ENCODE measurements at regions not wholly inside any gene's neighbourhood (a gene's known extent, or its start where the extent isn't known, plus 50 kb on each side); places are given as distances from the start of the nearest gene placed in this dataset.

DNA sequence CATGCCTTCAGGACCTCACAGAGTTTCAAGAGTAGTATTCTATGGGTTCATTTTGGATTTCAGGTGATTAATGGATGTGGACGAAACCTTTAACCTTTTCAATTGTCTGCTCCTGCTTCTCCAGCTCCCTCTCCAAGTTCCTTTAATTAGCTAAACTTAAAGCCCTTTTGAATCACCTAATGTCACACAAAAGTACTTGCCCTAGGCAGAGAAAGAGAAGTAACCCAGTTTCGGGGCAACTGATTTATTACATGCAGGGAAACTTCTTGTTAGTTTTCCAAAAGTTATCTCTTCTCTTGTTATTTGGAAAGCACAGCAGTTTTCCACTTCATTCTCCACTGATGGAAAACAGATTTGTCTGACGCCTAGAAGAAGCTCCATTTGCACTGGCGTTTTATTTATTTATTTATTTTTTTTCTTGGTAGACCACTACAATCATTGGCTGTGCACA is 407.7 kb upstream of the JARID2 start:
- Histone ChIP-seq H3K4me3 (ENCODE audit: low read depth, low read length) (no peak overlapping the region), H3K9me3 (ENCODE audit: control insufficient read depth, insufficient read depth, low read depth, low read length) (no peaks in the 10 kb centered on the region), H3K4me1 (ENCODE audit: control insufficient read depth, insufficient read depth, low read length) (no peaks in the 10 kb centered on the region), H3K36me3 (ENCODE audit: control insufficient read depth in 2 of 2, insufficient read depth in 1 of 2, low read length in 2 of 2) (no peaks in the 10 kb centered on the region), H3K27ac (ENCODE audit: extremely low read depth, low read depth, low read length) (no peak overlapping the region)
- POLR2A ChIA-PET, result no interaction called here
- CTCF ChIA-PET, result interaction anchor here (0.5 to 0.6 kb wide), 2 partner anchors 13 to 303 kb away, joined by 3 to 7 read pairs; no protein-coding TSS in a partner anchor
- TF ChIP-seq, protein P1, sequence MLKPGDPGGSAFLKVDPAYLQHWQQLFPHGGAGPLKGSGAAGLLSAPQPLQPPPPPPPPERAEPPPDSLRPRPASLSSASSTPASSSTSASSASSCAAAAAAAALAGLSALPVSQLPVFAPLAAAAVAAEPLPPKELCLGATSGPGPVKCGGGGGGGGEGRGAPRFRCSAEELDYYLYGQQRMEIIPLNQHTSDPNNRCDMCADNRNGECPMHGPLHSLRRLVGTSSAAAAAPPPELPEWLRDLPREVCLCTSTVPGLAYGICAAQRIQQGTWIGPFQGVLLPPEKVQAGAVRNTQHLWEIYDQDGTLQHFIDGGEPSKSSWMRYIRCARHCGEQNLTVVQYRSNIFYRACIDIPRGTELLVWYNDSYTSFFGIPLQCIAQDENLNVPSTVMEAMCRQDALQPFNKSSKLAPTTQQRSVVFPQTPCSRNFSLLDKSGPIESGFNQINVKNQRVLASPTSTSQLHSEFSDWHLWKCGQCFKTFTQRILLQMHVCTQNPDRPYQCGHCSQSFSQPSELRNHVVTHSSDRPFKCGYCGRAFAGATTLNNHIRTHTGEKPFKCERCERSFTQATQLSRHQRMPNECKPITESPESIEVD (tag by site-specific recombination; IDR thresholded peaks at IDR 0.05), result 0 out of 2 replicates have a peak, but pooled peaks have one; percentile 11
- TF ChIP-seq GLI4 (tag by site-specific recombination; IDR thresholded peaks at IDR 0.05), result no peak

DNA sequence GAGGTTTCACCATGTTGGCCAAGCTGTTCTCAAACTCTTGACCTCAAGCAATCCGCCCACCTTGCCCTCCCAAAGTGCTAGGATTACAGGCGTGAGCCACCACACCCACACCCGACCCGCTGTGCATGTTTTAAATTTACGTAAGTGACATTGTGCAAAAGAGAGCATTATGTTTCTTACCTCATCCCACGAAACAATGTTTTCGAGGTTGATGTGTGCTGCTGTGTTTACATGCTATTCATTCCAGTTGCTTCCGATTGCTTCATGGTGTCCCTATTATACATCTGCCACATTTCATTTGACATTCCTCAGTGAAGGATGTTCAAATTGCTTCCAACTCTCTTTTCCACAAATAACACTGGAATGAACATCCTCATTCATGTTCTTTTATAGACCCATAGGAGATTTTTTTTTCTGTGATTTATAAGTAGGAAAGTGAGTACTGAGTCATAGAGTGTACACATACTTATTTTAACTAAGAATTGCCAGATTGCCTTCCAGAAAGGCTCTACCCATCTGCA is 403.9 kb upstream of the JARID2 start:
- TF ChIP-seq, protein P2, sequence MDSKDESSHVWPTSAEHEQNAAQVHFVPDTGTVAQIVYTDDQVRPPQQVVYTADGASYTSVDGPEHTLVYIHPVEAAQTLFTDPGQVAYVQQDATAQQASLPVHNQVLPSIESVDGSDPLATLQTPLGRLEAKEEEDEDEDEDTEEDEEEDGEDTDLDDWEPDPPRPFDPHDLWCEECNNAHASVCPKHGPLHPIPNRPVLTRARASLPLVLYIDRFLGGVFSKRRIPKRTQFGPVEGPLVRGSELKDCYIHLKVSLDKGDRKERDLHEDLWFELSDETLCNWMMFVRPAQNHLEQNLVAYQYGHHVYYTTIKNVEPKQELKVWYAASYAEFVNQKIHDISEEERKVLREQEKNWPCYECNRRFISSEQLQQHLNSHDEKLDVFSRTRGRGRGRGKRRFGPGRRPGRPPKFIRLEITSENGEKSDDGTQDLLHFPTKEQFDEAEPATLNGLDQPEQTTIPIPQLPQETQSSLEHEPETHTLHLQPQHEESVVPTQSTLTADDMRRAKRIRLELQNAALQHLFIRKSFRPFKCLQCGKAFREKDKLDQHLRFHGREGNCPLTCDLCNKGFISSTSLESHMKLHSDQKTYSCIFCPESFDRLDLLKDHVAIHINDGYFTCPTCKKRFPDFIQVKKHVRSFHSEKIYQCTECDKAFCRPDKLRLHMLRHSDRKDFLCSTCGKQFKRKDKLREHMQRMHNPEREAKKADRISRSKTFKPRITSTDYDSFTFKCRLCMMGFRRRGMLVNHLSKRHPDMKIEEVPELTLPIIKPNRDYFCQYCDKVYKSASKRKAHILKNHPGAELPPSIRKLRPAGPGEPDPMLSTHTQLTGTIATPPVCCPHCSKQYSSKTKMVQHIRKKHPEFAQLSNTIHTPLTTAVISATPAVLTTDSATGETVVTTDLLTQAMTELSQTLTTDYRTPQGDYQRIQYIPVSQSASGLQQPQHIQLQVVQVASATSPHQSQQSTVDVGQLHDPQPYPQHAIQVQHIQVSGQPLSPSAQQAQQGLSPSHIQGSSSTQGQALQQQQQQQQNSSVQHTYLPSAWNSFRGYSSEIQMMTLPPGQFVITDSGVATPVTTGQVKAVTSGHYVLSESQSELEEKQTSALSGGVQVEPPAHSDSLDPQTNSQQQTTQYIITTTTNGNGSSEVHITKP (tag by site-specific recombination; IDR thresholded peaks at IDR 0.05), result no peak
- TF ChIP-seq, protein P3, sequence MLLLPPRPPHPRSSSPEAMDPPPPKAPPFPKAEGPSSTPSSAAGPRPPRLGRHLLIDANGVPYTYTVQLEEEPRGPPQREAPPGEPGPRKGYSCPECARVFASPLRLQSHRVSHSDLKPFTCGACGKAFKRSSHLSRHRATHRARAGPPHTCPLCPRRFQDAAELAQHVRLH (tag by site-specific recombination; IDR thresholded peaks at IDR 0.05), result no peak
- TF ChIP-seq EGR2 (tag by site-specific recombination; IDR thresholded peaks at IDR 0.05; ENCODE audit: low read depth) (peak; percentile 69), GLI4 (tag by site-specific recombination; IDR thresholded peaks at IDR 0.05) (no peak), ZNF19 (tag by site-specific recombination; IDR thresholded peaks at IDR 0.05; ENCODE audit: low read depth) (no peak), ZNF221 (tag by site-specific recombination; IDR thresholded peaks at IDR 0.05; ENCODE audit: borderline replicate concordance) (no peak), ZNF354C (tag by site-specific recombination; IDR thresholded peaks at IDR 0.05; ENCODE audit: borderline replicate concordance, low read depth) (no peak), YY2 (tag by site-specific recombination; IDR thresholded peaks at IDR 0.05) (no peak), ZNF404 (tag by site-specific recombination; IDR thresholded peaks at IDR 0.05) (no peak), ZNF274 (IDR thresholded peaks at IDR 0.05; ENCODE audit: low read length) (no peak), ZNF274 (tag by site-specific recombination; IDR thresholded peaks at IDR 0.05; ENCODE audit: borderline replicate concordance) (no peak), ZNF658 (tag by site-specific recombination; IDR thresholded peaks at IDR 0.05) (no peak), ZFHX2 (tag by site-specific recombination; conservative IDR thresholded peaks at IDR 0.05) (peak; percentile 81), KLF1 (tag by site-specific recombination; IDR thresholded peaks at IDR 0.05) (peak; percentile 90), ZNF48 (tag by site-specific recombination; IDR thresholded peaks at IDR 0.05) (no peak), YY1 (tag by site-specific recombination; IDR thresholded peaks at IDR 0.05) (no peak), ZNF248 (tag by site-specific recombination; IDR thresholded peaks at IDR 0.05) (no peak), RBAK (tag by site-specific recombination; IDR thresholded peaks at IDR 0.05) (no peak), ZNF600 (tag by site-specific recombination; IDR thresholded peaks at IDR 0.05) (no peak), ZNF529 (tag by site-specific recombination; IDR thresholded peaks at IDR 0.05; ENCODE audit: insufficient replicate concordance) (no peak), ZNF114 (tag by site-specific recombination; IDR thresholded peaks at IDR 0.05) (no peak), ZNF626 (tag by site-specific recombination; IDR thresholded peaks at IDR 0.05) (no peak)
- TF ChIP-seq, protein P4, sequence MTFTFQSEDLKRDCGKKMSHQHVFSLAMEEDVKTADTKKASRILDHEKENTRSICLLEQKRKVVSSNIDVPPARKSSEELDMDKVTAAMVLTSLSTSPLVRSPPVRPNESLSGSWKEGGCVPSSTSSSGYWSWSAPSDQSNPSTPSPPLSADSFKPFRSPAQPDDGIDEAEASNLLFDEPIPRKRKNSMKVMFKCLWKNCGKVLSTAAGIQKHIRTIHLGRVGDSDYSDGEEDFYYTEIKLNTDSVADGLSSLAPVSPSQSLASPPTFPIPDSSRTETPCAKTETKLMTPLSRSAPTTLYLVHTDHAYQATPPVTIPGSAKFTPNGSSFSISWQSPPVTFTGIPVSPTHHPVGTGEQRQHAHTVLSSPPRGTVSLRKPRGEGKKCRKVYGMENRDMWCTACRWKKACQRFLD (tag by site-specific recombination; IDR thresholded peaks at IDR 0.05), result no peak
- CTCF ChIA-PET, result interaction anchor here (0.7 kb wide), 1 partner anchor 233 kb away, joined by 3 read pairs; no protein-coding TSS in a partner anchor
- POLR2A ChIA-PET, result no interaction called here

More for the DNA sequence above, 403.9 kb upstream of the JARID2 start:
- Histone ChIP-seq H3K4me1 (ENCODE audit: control insufficient read depth, insufficient read depth, low read length) (no peaks in the 10 kb centered on the region), H3K36me3 (ENCODE audit: control insufficient read depth in 2 of 2, insufficient read depth in 1 of 2, low read length in 2 of 2) (no peaks in the 10 kb centered on the region), H3K4me3 (ENCODE audit: low read depth, low read length) (no peak overlapping the region), H3K27ac (ENCODE audit: extremely low read depth, low read depth, low read length) (no peak overlapping the region), H3K9me3 (ENCODE audit: control insufficient read depth, insufficient read depth, low read depth, low read length) (no peaks in the 10 kb centered on the region)
